CD4-positive, alpha-beta T cell (primary cell): ENCODE measurements at regions not wholly inside any gene's neighbourhood (a gene's known extent, or its start where the extent isn't known, plus 50 kb on each side); places are given as distances from the start of the nearest gene placed in this dataset.

ENCODE experiments used
- ATAC-seq: fragments of 200-7000 bp; cut with Tn5 transposase; one replicate; pipeline ENCODE4 v1.10.0; 2022; ENCODE audit warnings: mild to moderate bottlenecking; ENCODE audit not compliant: poor library complexity
- CTCF ChIA-PET: fragments of 350-600 bp; sonication (Branson Sonifier 250); formaldehyde crosslinking; loops from one replicate; lab custom pipeline; 2021; ENCODE audit warnings: antibody characterized with exemption, inconsistent platforms; lab: Charles Lee
- POLR2A ChIA-PET: fragments of 350-600 bp; sonication (Branson Sonifier 250); formaldehyde crosslinking; loops from one replicate; lab custom pipeline; 2021; ENCODE audit warnings: antibody characterized with exemption, inconsistent platforms; lab: Charles Lee
- DNase-seq, 14 experiments: peaks; one replicate each; pipeline ENCODE4 v3.0.0-alpha.2; 2013 to 2020; ENCODE audit warnings: mixed read lengths in 2 of 14
- H3K27ac ChIP-seq, 2 donors: one replicate each; pipeline versions ENCODE4 v1.5.1 to v1.7.0; 2013; ENCODE audit warnings: low read length in 2 of 2, low read depth in 1 of 2, mild to moderate bottlenecking in 1 of 2
- H3K27me3 ChIP-seq, 2 experiments: 1 replicate in 1 of 2; 2 replicates in 1 of 2; pipeline versions ENCODE4 v1.6.1 to v1.7.0; 2013; ENCODE audit warnings: low read length in 2 of 2, control low read depth in 1 of 2, mild to moderate bottlenecking in 1 of 2, moderate library complexity in 1 of 2; ENCODE audit not compliant: insufficient read depth in 2 of 2, control insufficient read depth in 1 of 2
- H3K36me3 ChIP-seq: one replicate; pipeline ENCODE4 v1.6.1; 2013; ENCODE audit warnings: low read length, control low read depth; ENCODE audit not compliant: insufficient read depth
- H3K4me1 ChIP-seq: one replicate; pipeline ENCODE4 v1.6.1; 2013; ENCODE audit warnings: low read length, control low read depth; ENCODE audit not compliant: insufficient read depth
- H3K4me3 ChIP-seq: one replicate; pipeline ENCODE4 v1.5.1; 2013; ENCODE audit warnings: mild to moderate bottlenecking, low read length, moderate library complexity
- H3K9me3 ChIP-seq, 2 experiments: 1 replicate in 1 of 2; 2 replicates in 1 of 2; pipeline versions ENCODE4 v1.6.1 to v1.7.0; 2013; ENCODE audit warnings: low read length in 2 of 2, mild to moderate bottlenecking in 2 of 2, control low read depth in 1 of 2, moderate library complexity in 1 of 2; ENCODE audit not compliant: control insufficient read depth in 1 of 2, insufficient read depth in 1 of 2
- H3K27ac Mint-ChIP-seq: one replicate; pipeline ENCODE4 v1.8.0; 2020; ENCODE audit warnings: mixed read lengths
- H3K27me3 Mint-ChIP-seq: one replicate; pipeline ENCODE4 v1.8.0; 2021; ENCODE audit warnings: mixed read lengths
- H3K36me3 Mint-ChIP-seq: one replicate; pipeline ENCODE4 v1.8.0; 2021; ENCODE audit warnings: low read depth, mixed read lengths
- H3K4me1 Mint-ChIP-seq: one replicate; pipeline ENCODE4 v1.8.0; 2021; ENCODE audit warnings: low read depth, mixed read lengths
- H3K4me3 Mint-ChIP-seq: one replicate; pipeline ENCODE4 v1.8.0; 2020; ENCODE audit warnings: mild to moderate bottlenecking, mixed read lengths
- H3K9me3 Mint-ChIP-seq: one replicate; pipeline ENCODE4 v1.8.0; 2020; ENCODE audit warnings: mixed read lengths
- intact Hi-C, 2 experiments: fragments of 100-400 bp; cut with DNase I in 1 of 2; cut with micrococcal nuclease in 1 of 2; formaldehyde crosslinking; loops; one replicate each; pipeline versions ENCODE4 v1.15.1 to v1.9.0; 2023 to 2025; cut with DNase I, micrococcal nuclease
- TF ChIP-seq, protein P1 (sequence below): fragments of 200-600 bp; IDR thresholded peaks from one replicate; pipeline ENCODE4 v1.8.0; 2022; ENCODE audit warnings: antibody characterized with exemption, mild to moderate bottlenecking

GRCh38 chr13:53672005-53672404, 643.4 kb downstream of the OLFM4 start:
- TF ChIP-seq, protein P1, sequence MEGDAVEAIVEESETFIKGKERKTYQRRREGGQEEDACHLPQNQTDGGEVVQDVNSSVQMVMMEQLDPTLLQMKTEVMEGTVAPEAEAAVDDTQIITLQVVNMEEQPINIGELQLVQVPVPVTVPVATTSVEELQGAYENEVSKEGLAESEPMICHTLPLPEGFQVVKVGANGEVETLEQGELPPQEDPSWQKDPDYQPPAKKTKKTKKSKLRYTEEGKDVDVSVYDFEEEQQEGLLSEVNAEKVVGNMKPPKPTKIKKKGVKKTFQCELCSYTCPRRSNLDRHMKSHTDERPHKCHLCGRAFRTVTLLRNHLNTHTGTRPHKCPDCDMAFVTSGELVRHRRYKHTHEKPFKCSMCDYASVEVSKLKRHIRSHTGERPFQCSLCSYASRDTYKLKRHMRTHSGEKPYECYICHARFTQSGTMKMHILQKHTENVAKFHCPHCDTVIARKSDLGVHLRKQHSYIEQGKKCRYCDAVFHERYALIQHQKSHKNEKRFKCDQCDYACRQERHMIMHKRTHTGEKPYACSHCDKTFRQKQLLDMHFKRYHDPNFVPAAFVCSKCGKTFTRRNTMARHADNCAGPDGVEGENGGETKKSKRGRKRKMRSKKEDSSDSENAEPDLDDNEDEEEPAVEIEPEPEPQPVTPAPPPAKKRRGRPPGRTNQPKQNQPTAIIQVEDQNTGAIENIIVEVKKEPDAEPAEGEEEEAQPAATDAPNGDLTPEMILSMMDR: no peak
- H3K36me3 ChIP-seq: no peaks in the 10 kb centered on the region
- H3K27ac ChIP-seq: no peak overlapping the region
- Mint-ChIP-seq H3K4me1 (no peaks in the 10 kb centered on the region), H3K27me3 (no peaks in the 10 kb centered on the region), H3K9me3 (peaks cover 14% of the 10 kb centered on the region), H3K4me3 (no peak overlapping the region), H3K27ac (no peak overlapping the region), H3K36me3 (no peaks in the 10 kb centered on the region)
- DNase-seq: no peak
- no peaks in the 10 kb centered on the region for H3K4me1 ChIP-seq
- no peaks in the 10 kb centered on the region for H3K27me3 ChIP-seq
- ChIA-PET POLR2A (no interaction called here), CTCF (no interaction called here)
- ATAC-seq: no peak
- intact Hi-C loops: no loop called here
- H3K9me3 ChIP-seq: peaks cover 0 to 4% of the 10 kb centered on the region in 2 experiments
- no peak overlapping the region for H3K4me3 ChIP-seq

GRCh38 chr13:53683146-53683545, 654.5 kb downstream of the OLFM4 start:
- no peak overlapping the region for H3K27ac Mint-ChIP-seq
- POLR2A ChIA-PET: no interaction called here

GRCh38 chr13:53683608-53684007, 655.0 kb downstream of the OLFM4 start:
- no peaks in the 10 kb centered on the region for H3K27me3 ChIP-seq
- no peaks in the 10 kb centered on the region for H3K36me3 ChIP-seq
- H3K4me1 ChIP-seq: no peaks in the 10 kb centered on the region
- no peaks in the 10 kb centered on the region for H3K27me3 Mint-ChIP-seq
- ChIA-PET POLR2A (no interaction called here), CTCF (no interaction called here)
- intact Hi-C loops: no loop called here
- no peak overlapping the region for H3K4me3 Mint-ChIP-seq
- H3K9me3 Mint-ChIP-seq: peaks cover 13% of the 10 kb centered on the region
- H3K4me1 Mint-ChIP-seq: no peaks in the 10 kb centered on the region
- no peak for ATAC-seq
- TF ChIP-seq, protein P1: no peak
- no peak for DNase-seq
- H3K36me3 Mint-ChIP-seq: no peaks in the 10 kb centered on the region
- no peak overlapping the region for H3K4me3 ChIP-seq
- H3K27ac ChIP-seq: no peak overlapping the region
- peaks cover 6% of the 10 kb centered on the region in 2 experiments for H3K9me3 ChIP-seq
- no peak overlapping the region for H3K27ac Mint-ChIP-seq

More at GRCh38 chr13:53683146-53683545, 654.5 kb downstream of the OLFM4 start:
- no peak overlapping the region for H3K27ac ChIP-seq
- peaks cover 6% of the 10 kb centered on the region in 2 experiments for H3K9me3 ChIP-seq
- H3K4me1 Mint-ChIP-seq: no peaks in the 10 kb centered on the region
- H3K27me3 Mint-ChIP-seq: no peaks in the 10 kb centered on the region
- H3K36me3 ChIP-seq: no peaks in the 10 kb centered on the region
- no peak for DNase-seq
- no peak overlapping the region for H3K4me3 Mint-ChIP-seq
- H3K4me1 ChIP-seq: no peaks in the 10 kb centered on the region
- TF ChIP-seq, protein P1: no peak
- CTCF ChIA-PET: no interaction called here
- peaks cover 10% of the 10 kb centered on the region for H3K9me3 Mint-ChIP-seq
- H3K36me3 Mint-ChIP-seq: no peaks in the 10 kb centered on the region
- H3K4me3 ChIP-seq: no peak overlapping the region
- H3K27me3 ChIP-seq: no peaks in the 10 kb centered on the region
- intact Hi-C loops: no loop called here
- ATAC-seq: no peak
